Eye (tissue), 1 donor: ENCODE measurements at regions not wholly inside any gene's neighbourhood (a gene's known extent, or its start where the extent isn't known, plus 50 kb on each side); places are given as distances from the start of the nearest gene placed in this dataset.
"Not testable (repeated sequence)": the region's sequence is repeated elsewhere in the genome, so short reads cannot be mapped to it uniquely, and the experiment has no call there.

Experiments
- DNase-seq: peaks from one replicate; pipeline ENCODE4 v3.0.0-alpha.2; 2015

GRCh38 chr9:66152406-66152805 is 415.5 kb downstream of the FOXD4L4 start:
- not testable (repeated sequence) for DNase-seq

- DNase-seq = peak; percentile 86
These were observed 416.2 kb downstream of the FOXD4L4 start for GRCh38 chr9:66153021-66153725.

GRCh38 chr9:66153971-66154691 is 417.2 kb downstream of the FOXD4L4 start:
- peak; percentile 12 for DNase-seq

- DNase-seq = not testable (repeated sequence)
These were observed 445.4 kb downstream of the FOXD4L4 start for GRCh38 chr9:66182316-66182715.

GRCh38 chr9:66183648-66184047 is 446.7 kb downstream of the FOXD4L4 start:
- DNase-seq = not testable (repeated sequence)

GRCh38 chr9:66197199-66197598 is 460.3 kb downstream of the FOXD4L4 start:
- not testable (repeated sequence) for DNase-seq

GRCh38 chr9:66198421-66198820 is 461.5 kb downstream of the FOXD4L4 start:
- not testable (repeated sequence) for DNase-seq

GRCh38 chr9:66206617-66207016 is 469.7 kb downstream of the FOXD4L4 start:
- DNase-seq = not testable (repeated sequence)

- not testable (repeated sequence) for DNase-seq
These were observed 471.0 kb downstream of the FOXD4L4 start for GRCh38 chr9:66207914-66208313.

- DNase-seq = not testable (repeated sequence)
These were observed 507.8 kb downstream of the FOXD4L4 start for GRCh38 chr9:66244763-66245162.

- DNase-seq = not testable (repeated sequence)
These were observed 508.5 kb downstream of the FOXD4L4 start for GRCh38 chr9:66245481-66245880.

- not testable (repeated sequence) for DNase-seq
These were observed 520.6 kb downstream of the FOXD4L4 start for GRCh38 chr9:66257581-66257980.

GRCh38 chr9:66261576-66261975 is 524.6 kb downstream of the FOXD4L4 start:
- DNase-seq = not testable (repeated sequence)

- DNase-seq = not testable (repeated sequence)
These were observed 526.7 kb downstream of the FOXD4L4 start for GRCh38 chr9:66263621-66264020.

- not testable (repeated sequence) for DNase-seq
These were observed 527.8 kb downstream of the FOXD4L4 start for GRCh38 chr9:66264786-66265185.

- not testable (repeated sequence) for DNase-seq
These were observed 529.3 kb downstream of the FOXD4L4 start for GRCh38 chr9:66266202-66266601.

GRCh38 chr9:66266856-66267430 is 530.0 kb downstream of the FOXD4L4 start:
- DNase-seq = not testable (repeated sequence)

GRCh38 chr9:66267684-66268083 is 530.7 kb downstream of the FOXD4L4 start:
- peak; percentile 0 for DNase-seq

GRCh38 chr9:66269024-66269423 is 532.1 kb downstream of the FOXD4L4 start:
- DNase-seq = not testable (repeated sequence)

- not testable (repeated sequence) for DNase-seq
These were observed 532.8 kb downstream of the FOXD4L4 start for GRCh38 chr9:66269783-66270182.

- DNase-seq = not testable (repeated sequence)
These were observed 541.9 kb downstream of the FOXD4L4 start for GRCh38 chr9:66278809-66279208.
